Amniotic stem cell (primary cell): ENCODE measurements at regions not wholly inside any gene's neighbourhood (a gene's known extent, or its start where the extent isn't known, plus 50 kb on each side); places are given as distances from the start of the nearest gene placed in this dataset.
"Not testable (repeated sequence)": the region's sequence is repeated elsewhere in the genome, so short reads cannot be mapped to it uniquely, and the experiment has no call there.

Experiments used
- DNase-seq: peaks from one replicate; lab custom pipeline; 2025; lab: John Stamatoyannopoulos, UW

DNA sequence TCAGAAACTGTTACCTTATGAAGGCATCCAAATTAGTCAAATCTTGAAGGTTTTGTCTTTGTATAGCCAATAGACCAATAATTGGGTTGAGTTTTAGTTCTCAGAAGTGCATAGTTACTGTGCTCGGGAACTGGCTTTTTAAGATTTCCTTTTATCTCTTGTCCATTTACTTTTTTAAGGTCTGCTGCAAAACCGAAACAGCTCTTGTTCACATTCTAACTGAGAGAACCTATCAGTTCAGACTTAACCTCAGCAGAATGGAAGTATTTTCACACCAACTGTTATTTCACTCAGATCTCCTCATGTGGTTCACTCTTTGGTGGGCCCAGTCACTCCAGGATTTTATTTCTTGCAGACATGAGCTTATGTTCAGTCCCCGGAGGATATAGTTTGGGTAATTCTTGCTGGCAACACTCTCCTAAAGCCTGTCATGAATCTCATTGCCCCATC, 55.5 kb downstream of the TPBG start:
- DNase-seq = no peak

GRCh38 chr6:82419859-82420258, 56.2 kb downstream of the TPBG start:
- DNase-seq = no peak

GRCh38 chr6:82430611-82431010, 67.0 kb downstream of the TPBG start:
- no peak for DNase-seq

- DNase-seq = no peak
These were observed 73.1 kb downstream of the TPBG start for GRCh38 chr6:82436740-82437139.

GRCh38 chr6:82437701-82438100, 74.1 kb downstream of the TPBG start:
- DNase-seq = no peak

DNA sequence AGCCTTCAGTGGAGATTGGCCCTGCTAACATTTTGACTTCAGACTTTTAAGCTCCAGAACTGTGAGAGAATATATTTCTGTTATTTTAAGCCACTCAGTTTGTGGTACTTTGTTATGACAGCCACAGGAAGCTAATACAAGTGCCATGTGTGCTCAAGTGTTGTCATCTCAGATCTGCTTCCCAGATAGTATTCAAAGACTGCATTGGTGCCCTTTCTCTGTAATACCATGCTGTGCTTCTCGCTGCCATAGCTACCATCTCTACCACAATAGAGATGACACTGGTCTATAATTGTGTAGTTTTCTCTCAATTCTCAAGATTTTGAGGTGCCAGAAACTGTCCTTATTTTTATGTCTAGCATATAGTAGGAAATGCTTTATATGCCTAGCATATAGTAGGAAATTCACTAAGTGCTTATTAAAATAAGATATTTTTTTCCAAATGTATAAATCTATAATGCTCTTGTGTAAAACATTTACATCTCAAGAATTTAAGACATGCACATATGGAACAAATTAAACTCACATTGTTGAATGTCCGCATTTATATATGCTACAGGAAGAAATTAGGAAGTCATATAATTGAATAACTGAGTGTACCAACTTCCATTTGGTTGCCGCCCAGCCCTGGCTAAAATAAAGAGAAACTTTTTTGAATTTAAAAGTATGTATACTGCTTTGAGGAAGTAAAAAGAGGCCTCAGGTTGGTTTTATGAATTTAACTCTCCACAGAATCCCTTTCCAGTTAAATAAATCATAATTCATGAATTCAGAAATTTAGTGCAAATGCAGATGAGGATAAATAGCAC, 77.6 kb downstream of the TPBG start:
- DNase-seq = no peak

DNA sequence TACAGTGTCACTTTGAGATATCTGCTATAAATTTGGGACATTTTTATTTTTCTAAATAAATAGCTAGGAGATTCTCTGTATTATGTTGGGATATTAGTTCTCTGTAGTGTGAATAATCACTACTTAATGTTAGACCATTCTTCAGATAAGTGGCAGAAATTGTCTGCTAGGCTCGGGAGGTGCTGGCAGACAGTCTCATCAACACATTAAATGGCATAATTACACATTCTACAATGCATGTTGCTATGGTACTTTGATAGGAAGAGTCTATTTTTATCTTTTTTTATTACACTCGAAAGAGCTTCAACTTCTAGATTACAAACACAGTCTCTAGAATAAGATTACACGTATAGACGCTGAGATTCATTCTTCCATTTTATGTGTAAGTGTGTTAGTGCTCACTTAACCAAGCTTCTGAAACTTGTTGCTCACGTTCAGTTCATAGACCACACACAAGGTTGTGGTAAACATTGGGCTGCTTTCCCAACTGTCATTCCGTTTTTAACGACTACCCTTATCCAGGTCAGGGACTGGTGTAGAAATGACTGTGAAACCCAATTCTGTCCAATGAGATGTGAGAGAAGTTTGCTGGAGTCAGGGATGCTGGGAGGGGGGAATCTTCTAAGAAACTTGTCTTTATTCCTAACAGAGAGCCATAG, 78.6 kb downstream of the TPBG start:
- no peak for DNase-seq

DNA sequence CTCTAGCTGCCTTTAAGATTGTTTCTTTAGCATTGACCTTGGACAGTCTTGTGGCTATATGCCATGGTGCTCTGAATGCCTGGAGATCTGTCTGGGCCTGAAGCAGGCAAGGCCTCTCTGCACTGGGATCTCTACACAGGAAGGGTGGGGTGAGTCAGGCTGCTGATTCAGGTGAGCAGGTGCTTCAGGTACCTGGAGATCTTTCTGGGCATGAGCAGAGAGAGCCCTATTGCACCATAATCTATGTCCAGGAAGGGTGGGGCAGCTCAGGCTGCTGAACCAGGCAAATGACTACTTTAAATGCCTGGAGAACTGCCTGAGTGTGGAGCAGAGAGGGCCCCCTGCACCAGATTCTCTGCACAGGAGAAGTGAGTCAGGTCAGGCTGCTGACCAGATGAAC, 94.5 kb downstream of the TPBG start:
- DNase-seq = no peak

GRCh38 chr6:82458705-82459104, 95.1 kb downstream of the TPBG start:
- DNase-seq = no peak

DNA sequence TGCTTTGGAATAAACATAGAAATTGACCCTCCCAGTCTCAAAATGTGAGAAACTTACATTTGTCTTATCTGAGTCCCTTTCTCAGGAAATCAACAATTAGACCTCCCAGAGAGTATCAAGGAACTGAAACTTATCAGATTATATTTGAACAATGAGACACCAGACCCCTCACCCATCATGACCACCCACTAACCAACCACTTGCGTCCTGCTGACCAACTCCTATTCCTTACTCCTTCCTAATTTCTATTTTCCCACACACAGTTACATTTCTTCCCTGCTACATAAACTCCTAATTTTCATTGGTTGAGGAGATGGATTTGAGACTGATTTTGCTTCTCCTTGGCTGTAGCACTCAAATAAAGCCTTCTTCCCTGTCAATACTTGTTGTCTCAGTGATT, 97.9 kb downstream of the TPBG start:
- DNase-seq = no peak

GRCh38 chr6:82467338-82467737, 103.7 kb downstream of the TPBG start:
- DNase-seq = no peak

- not testable (repeated sequence) for DNase-seq
These were observed 106.5 kb downstream of the TPBG start for GRCh38 chr6:82470123-82470522.

- DNase-seq = not testable (repeated sequence)
These were observed 111.5 kb downstream of the TPBG start for GRCh38 chr6:82475106-82475505.

DNA sequence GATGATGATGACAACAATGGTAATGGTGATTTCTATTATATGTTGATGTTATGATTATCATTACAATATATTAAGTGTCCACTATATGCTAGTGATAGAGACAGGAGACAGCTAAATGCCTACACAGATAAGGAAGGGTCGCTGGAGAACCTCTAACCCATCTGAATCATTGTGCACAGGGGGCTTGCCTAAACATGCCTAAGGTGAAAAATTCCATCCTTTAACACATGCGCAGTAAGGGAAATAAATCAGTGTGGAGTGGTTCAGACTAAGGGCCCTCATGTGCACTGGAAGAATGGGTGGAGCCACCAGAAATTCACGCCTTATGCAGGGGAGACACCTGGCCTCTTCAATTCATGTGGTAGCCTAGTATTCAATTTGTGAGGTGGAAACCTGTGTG, 120.4 kb downstream of the TPBG start:
- DNase-seq = no peak

- no peak for DNase-seq
These were observed 121.4 kb downstream of the TPBG start for GRCh38 chr6:82484737-82485626.

DNA sequence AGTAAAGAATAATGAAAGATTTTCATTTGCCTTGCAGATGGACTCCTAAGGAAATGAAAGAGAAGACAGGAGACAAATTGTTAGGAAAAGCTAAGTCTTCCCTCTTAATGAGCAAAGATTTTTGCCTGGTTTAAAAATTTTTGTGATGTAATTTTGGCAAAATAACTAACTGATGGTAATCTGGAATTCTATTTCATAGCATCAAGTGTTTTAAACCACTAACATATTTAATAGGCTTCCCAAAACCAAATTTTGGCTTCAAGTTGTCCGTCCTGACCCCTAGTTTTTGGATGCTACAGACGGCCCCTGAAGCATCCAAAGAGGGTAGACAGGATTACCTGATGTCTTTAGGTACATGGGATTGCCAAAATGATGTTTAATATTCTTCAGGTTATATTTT, 124.3 kb downstream of the TPBG start:
- no peak for DNase-seq

- DNase-seq = no peak
These were observed 124.8 kb downstream of the TPBG start for GRCh38 chr6:82488403-82488802.

- DNase-seq = no peak
These were observed 128.5 kb downstream of the TPBG start for GRCh38 chr6:82492134-82492533.

DNA sequence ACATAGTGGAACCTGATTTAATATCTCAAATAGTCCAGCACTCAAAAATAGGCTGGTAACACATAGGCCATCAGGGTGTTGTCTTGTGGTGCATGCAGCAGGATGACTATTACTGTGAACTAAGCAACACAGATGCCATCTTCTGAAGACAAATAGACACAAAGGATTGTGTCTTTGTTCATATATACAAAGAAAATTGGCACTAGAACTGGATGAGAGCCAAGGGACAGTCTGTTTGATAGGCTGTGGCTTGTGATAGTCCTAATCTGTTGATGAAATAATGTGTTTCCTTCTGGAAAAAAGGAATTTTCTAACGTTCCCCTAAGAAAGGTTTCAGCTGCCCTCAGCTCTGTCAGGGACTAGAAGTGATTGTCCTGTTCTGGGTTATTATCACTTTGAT, 129.8 kb downstream of the TPBG start:
- no peak for DNase-seq

DNA sequence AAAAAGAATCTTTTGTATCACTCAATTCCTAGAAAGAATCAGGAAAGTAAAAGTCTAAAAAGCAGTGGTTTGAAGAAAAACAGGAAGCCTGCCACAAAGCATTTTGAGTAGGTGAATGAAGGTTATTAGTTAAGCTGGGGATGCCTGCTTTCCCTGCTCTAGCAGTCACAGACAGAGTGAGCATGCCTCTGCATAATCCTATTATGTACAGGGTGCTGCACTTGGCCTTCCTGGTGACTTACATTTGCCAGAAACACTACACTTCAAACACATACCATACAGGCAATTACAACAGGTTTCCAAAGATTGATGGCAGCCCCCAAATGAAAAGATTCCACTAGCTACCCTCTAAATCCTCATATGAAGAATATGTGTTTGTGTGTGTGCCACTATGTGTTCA, 130.8 kb downstream of the TPBG start:
- no peak for DNase-seq

DNA sequence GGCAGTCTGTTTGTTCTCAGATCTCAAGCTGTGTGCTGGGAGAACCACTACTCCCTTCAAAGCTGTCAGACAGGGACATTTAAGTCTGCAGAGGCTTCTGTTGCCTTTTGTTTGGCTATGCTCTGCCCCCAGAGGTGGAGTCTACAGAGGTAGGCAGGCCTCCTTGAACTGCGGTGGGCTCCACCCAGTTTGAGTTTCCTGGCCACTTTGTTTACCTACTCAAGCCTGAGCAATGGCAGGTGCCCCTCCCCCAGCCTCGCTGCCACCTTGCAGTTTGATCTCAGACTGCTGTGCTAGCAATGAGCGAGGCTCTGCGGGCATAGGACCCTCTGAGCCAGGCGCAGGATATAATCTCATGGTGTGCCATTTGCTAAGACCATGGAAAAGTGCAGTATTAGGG, 138.3 kb downstream of the TPBG start:
- DNase-seq = not testable (repeated sequence)

DNA sequence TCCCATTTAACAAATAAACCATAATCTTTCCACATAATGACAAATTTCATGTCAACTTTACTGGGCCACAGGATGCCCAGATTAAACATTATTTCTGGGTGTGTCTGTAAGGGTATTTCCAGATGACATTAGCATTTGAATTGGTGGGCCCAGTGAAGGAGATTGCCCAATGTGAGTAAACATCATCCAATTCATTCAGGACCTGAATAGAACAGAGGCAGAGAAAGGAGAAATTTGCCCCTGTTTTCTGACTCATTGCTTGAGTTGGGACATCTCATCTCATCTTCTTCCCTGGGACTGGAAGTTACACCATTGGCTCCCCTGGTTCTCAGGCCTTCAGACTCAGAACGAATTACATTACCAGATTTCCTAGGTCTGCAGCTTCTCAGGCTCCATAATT, 142.9 kb downstream of the TPBG start:
- no peak for DNase-seq

DNA sequence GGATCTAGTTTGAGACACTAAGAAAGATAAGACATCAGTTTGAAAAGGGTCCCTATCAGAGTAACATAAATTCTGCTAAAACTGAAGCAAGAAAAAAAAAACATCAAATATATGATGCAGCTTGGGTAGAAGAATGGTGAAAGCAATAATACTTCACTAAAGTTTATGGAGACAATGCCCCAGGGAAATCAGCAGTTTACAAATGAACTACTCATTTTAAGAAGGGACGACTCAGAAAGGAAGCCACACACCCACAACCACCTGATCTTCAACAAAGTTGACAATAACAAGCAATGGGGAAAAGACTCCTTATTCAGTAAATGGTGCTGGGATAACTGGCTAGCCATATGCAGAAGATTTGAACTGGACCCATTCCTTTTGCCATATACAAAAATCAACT, 143.5 kb downstream of the TPBG start:
- no peak for DNase-seq
